Astrocyte (in vitro differentiated cells and primary cell): ENCODE measurements at regions not wholly inside any gene's neighbourhood (a gene's known extent, or its start where the extent isn't known, plus 50 kb on each side); places are given as distances from the start of the nearest gene placed in this dataset.

ENCODE experiments used
- DNase-seq: peaks from one replicate; pipeline ENCODE4 v3.0.0-alpha.2; 2010; ENCODE audit warnings: low read depth
- FAIRE-seq: peaks from 2 replicates; lab custom pipeline; 2011; peaks lifted over from hg19 to GRCh38; lab: Jason Lieb, UNC
- H2AFZ ChIP-seq: 2 replicates; pipeline ENCODE4 v1.6.0; 2012; ENCODE audit warnings: low read depth, low read length, inconsistent platforms
- H3K27ac ChIP-seq: 2 replicates; pipeline ENCODE4 v1.5.1; 2011; ENCODE audit warnings: low read depth, low read length, inconsistent platforms
- H3K27me3 ChIP-seq: 2 replicates; pipeline ENCODE4 v1.6.0; 2011; ENCODE audit warnings: low read length, inconsistent platforms; ENCODE audit not compliant: insufficient read depth
- H3K36me3 ChIP-seq: 2 replicates; pipeline ENCODE4 v1.5.1; 2011; ENCODE audit warnings: low read length, inconsistent platforms; ENCODE audit not compliant: insufficient read depth
- H3K4me1 ChIP-seq: 2 replicates; pipeline ENCODE4 v1.5.1; 2011; ENCODE audit warnings: low read length, inconsistent platforms; ENCODE audit not compliant: insufficient read depth
- H3K4me2 ChIP-seq: 2 replicates; pipeline ENCODE4 v1.6.0; 2012; ENCODE audit warnings: low read length, inconsistent platforms
- H3K4me3 ChIP-seq: 2 replicates; pipeline ENCODE4 v1.5.1; 2011; ENCODE audit warnings: low read depth, mild to moderate bottlenecking, low read length, inconsistent platforms; ENCODE audit not compliant: insufficient read depth
- H3K79me2 ChIP-seq: 2 replicates; pipeline ENCODE4 v1.6.0; 2012; ENCODE audit warnings: mild to moderate bottlenecking, low read length, inconsistent platforms; ENCODE audit not compliant: insufficient read depth
- H3K9ac ChIP-seq: 2 replicates; pipeline ENCODE4 v1.6.0; 2012; ENCODE audit warnings: mild to moderate bottlenecking, low read length, inconsistent platforms
- H3K9me3 ChIP-seq: 2 replicates; pipeline ENCODE4 v1.5.1; 2012; ENCODE audit warnings: low read depth, mild to moderate bottlenecking, low read length, inconsistent platforms; ENCODE audit not compliant: insufficient read depth
- H4K20me1 ChIP-seq: 2 replicates; pipeline ENCODE4 v1.6.0; 2012; ENCODE audit warnings: low read length, inconsistent platforms; ENCODE audit not compliant: insufficient read depth
- H3K27ac Mint-ChIP-seq: one replicate; pipeline ENCODE4 v1.8.0; 2021; ENCODE audit warnings: mild to moderate bottlenecking, mixed read lengths; ENCODE audit not compliant: unreplicated experiment
- H3K27me3 Mint-ChIP-seq: one replicate; pipeline ENCODE4 v1.8.0; 2021; ENCODE audit warnings: low read depth, mixed read lengths; ENCODE audit not compliant: unreplicated experiment
- H3K36me3 Mint-ChIP-seq: one replicate; pipeline ENCODE4 v1.8.0; 2021; ENCODE audit warnings: low read depth, mixed read lengths; ENCODE audit not compliant: unreplicated experiment
- H3K4me1 Mint-ChIP-seq: one replicate; pipeline ENCODE4 v1.8.0; 2021; ENCODE audit warnings: low read depth, mixed read lengths; ENCODE audit not compliant: unreplicated experiment
- H3K4me3 Mint-ChIP-seq: one replicate; pipeline ENCODE4 v1.8.0; 2021; ENCODE audit warnings: mild to moderate bottlenecking, moderate library complexity, mixed read lengths; ENCODE audit not compliant: unreplicated experiment
- H3K9me3 Mint-ChIP-seq: one replicate; pipeline ENCODE4 v1.8.0; 2021; ENCODE audit warnings: mild to moderate bottlenecking, mixed read lengths; ENCODE audit not compliant: unreplicated experiment
- CTCF ChIP-seq: IDR thresholded peaks from 2 replicates; pipeline ENCODE4 v1.5.1; 2011; ENCODE audit warnings: low read depth, mild to moderate bottlenecking, inconsistent platforms, low read length, moderate library complexity; ENCODE audit not compliant: insufficient read depth
- EZH2 ChIP-seq: IDR thresholded peaks from 2 replicates; pipeline ENCODE4 v1.6.1; 2012; ENCODE audit warnings: mild to moderate bottlenecking, low read length, inconsistent platforms; ENCODE audit not compliant: insufficient read depth

GRCh38 chr9:16970321-16970720, 99.9 kb upstream of the BNC2 start:
- no peak overlapping the region for H2AFZ ChIP-seq
- H3K9me3 ChIP-seq, result no peaks in the 10 kb centered on the region
- H3K79me2 ChIP-seq, result no peaks in the 10 kb centered on the region
- no peaks in the 10 kb centered on the region for H3K36me3 ChIP-seq
- Mint-ChIP-seq H3K4me1 (no peaks in the 10 kb centered on the region), H3K27me3 (peaks cover 1% of the 10 kb centered on the region), H3K4me3 (no peak overlapping the region), H3K36me3 (no peaks in the 10 kb centered on the region), H3K9me3 (peaks cover 12% of the 10 kb centered on the region), H3K27ac (no peak overlapping the region)
- DNase-seq (no peak), FAIRE-seq (no peak)
- no peak overlapping the region for H3K4me2 ChIP-seq
- TF ChIP-seq CTCF (no peak), EZH2 (no peak)
- H4K20me1 ChIP-seq, result no peaks in the 10 kb centered on the region
- no peaks in the 10 kb centered on the region for H3K27me3 ChIP-seq
- no peak overlapping the region for H3K27ac ChIP-seq
- no peaks in the 10 kb centered on the region for H3K4me1 ChIP-seq
- H3K9ac ChIP-seq, result no peak overlapping the region
- no peak overlapping the region for H3K4me3 ChIP-seq

DNA sequence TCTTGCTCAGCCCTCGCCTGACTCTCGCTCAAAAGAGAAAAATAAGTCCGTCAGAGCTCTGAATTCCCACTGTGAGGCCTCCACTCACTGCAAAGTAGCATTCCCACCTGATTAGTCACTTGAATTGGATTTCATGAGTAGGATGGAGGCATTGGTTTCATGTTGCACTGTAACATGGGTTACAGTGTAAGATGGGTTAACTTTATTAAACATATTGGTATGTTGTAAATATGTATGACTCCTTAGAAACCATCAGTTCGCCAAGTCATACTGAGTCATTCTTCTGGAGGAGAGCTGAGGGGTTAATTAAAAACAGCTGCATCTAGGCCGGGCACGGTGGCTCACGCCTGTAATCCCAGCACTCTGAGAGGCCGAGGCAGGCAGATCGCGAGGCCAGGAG, 93.8 kb upstream of the BNC2 start:
- TF ChIP-seq EZH2 (no peak), CTCF (no peak)
- H3K4me1 Mint-ChIP-seq, result peaks cover 10% of the 10 kb centered on the region
- peaks cover 5% of the 10 kb centered on the region for H3K9me3 Mint-ChIP-seq
- Histone ChIP-seq H3K4me3 (no peak overlapping the region), H4K20me1 (no peaks in the 10 kb centered on the region), H3K4me2 (peak overlapping the region; percentile 64), H3K79me2 (no peaks in the 10 kb centered on the region), H3K27ac (peak overlapping the region; percentile 93), H2AFZ (peak overlapping the region; percentile 46), H3K4me1 (peaks cover 7% of the 10 kb centered on the region), H3K27me3 (no peaks in the 10 kb centered on the region), H3K9me3 (no peaks in the 10 kb centered on the region), H3K36me3 (no peaks in the 10 kb centered on the region), H3K9ac (peak overlapping the region; percentile 65)
- H3K4me3 Mint-ChIP-seq, result no peak overlapping the region
- FAIRE-seq (peak; percentile 77), DNase-seq (peak; percentile 99)
- no peaks in the 10 kb centered on the region for H3K36me3 Mint-ChIP-seq
- peak overlapping the region; percentile 93 for H3K27ac Mint-ChIP-seq
- H3K27me3 Mint-ChIP-seq, result no peaks in the 10 kb centered on the region

DNA sequence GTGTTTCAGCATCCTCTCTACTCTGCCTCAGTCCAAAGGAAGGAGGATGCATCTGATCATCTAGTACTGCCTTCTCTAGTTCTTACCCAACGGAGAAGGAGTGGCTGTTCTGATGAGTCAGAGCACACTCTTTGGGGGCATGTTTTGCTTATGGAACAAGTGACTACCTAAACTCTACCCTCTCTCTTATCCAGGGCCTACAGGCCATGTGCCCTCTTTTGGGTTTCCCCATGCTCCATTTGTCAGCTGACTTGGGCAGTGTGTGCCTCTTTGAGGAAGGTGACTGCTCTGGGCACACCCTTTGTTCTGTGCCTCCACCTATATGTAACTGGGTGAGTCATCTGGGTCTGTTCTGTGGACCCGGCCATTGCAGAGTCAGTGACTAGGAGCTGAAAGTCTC, 89.6 kb upstream of the BNC2 start:
- Mint-ChIP-seq H3K4me3 (no peak overlapping the region), H3K4me1 (peaks cover 10% of the 10 kb centered on the region), H3K36me3 (no peaks in the 10 kb centered on the region), H3K27ac (no peak overlapping the region), H3K27me3 (no peaks in the 10 kb centered on the region), H3K9me3 (peaks cover 3% of the 10 kb centered on the region)
- no peaks in the 10 kb centered on the region for H3K9me3 ChIP-seq
- H4K20me1 ChIP-seq, result no peaks in the 10 kb centered on the region
- no peak for TF ChIP-seq EZH2
- no peak for TF ChIP-seq CTCF
- no peak for FAIRE-seq
- no peaks in the 10 kb centered on the region for H3K79me2 ChIP-seq
- no peak overlapping the region for H3K9ac ChIP-seq
- peak; percentile 41 for DNase-seq
- H3K27me3 ChIP-seq, result no peaks in the 10 kb centered on the region
- peaks cover 7% of the 10 kb centered on the region for H3K4me1 ChIP-seq
- H3K4me3 ChIP-seq, result no peak overlapping the region
- no peaks in the 10 kb centered on the region for H3K36me3 ChIP-seq
- no peak overlapping the region for H3K27ac ChIP-seq
- H2AFZ ChIP-seq, result peak overlapping the region; percentile 19
- H3K4me2 ChIP-seq, result no peak overlapping the region
